Psoas muscle (tissue), 7 donors: ENCODE measurements at regions not wholly inside any gene's neighbourhood (a gene's known extent, or its start where the extent isn't known, plus 50 kb on each side); places are given as distances from the start of the nearest gene placed in this dataset.

Source experiments
- ATAC-seq, 4 donors: fragments of 200-7000 bp; cut with Tn5 transposase; one replicate each; pipeline ENCODE4 v1.9.1; 2020; ENCODE audit warnings: moderate library complexity in 3 of 4, mild to moderate bottlenecking in 2 of 4
- DNase-seq, 2 donors: peaks; one replicate each; pipeline ENCODE4 v3.0.0-alpha.2; 2020
- H3K27ac ChIP-seq: fragments of 200-600 bp; one replicate; pipeline ENCODE4 v1.8.0; 2022
- H3K27me3 ChIP-seq, 3 donors: fragments of 200-600 bp in 1 of 3; one replicate each; pipeline versions ENCODE4 v1.6.1 to v1.8.0; 2013 to 2022; ENCODE audit warnings: low read length in 2 of 3, mild to moderate bottlenecking in 2 of 3, moderate library complexity in 1 of 3; ENCODE audit not compliant: insufficient read depth in 3 of 3
- H3K36me3 ChIP-seq, 2 donors: fragments of 200-600 bp in 1 of 2; one replicate each; pipeline versions ENCODE4 v1.6.1 to v1.8.0; 2013 to 2022; ENCODE audit warnings: low read depth in 1 of 2, mild to moderate bottlenecking in 1 of 2, moderate library complexity in 1 of 2; ENCODE audit not compliant: insufficient read depth in 1 of 2
- H3K4me1 ChIP-seq: fragments of 200-600 bp; one replicate; pipeline ENCODE4 v1.8.0; 2022
- H3K4me3 ChIP-seq: fragments of 200-600 bp; one replicate; pipeline ENCODE4 v1.8.0; 2022; ENCODE audit warnings: mild to moderate bottlenecking
- H3K9me3 ChIP-seq: fragments of 200-600 bp; one replicate; pipeline ENCODE4 v1.8.0; 2022
- WGBS, 3 donors: extraction: QIAGEN DNeasy Blood & Tissue Kit; methylation state at CpG; one replicate each; pipeline versions ENCODE4 v1.1.6 to v1.1.7; 2013; 5-methylcytosine and 5-hydroxymethylcytosine counted together
- intact Hi-C, 2 donors: fragments of 100-400 bp; cut with DNase I; formaldehyde crosslinking; loops; one replicate each; pipeline versions ENCODE4 v1.11.0 to v1.14.2; 2022
- TF ChIP-seq, protein P1 (sequence below): fragments of 200-600 bp; IDR thresholded peaks from one replicate; pipeline ENCODE4 v1.8.0; 2022; ENCODE audit warnings: antibody characterized with exemption
- donor health status: healthy with polysubstance abuse.
- donor health status: DM: no; HTN: no; CAD: no; lungs with moderate emphysema.
- donor health status: Bipolar disorder and iron deficiency.
- donor health status: healthy.
- donor health status: DM: yes; HTN: yes; CAD: no.
- donor health status: DM: no; HTN: no; CAD: no.
- donor health status: DM: yes; HTN: yes; CAD: no.

DNA sequence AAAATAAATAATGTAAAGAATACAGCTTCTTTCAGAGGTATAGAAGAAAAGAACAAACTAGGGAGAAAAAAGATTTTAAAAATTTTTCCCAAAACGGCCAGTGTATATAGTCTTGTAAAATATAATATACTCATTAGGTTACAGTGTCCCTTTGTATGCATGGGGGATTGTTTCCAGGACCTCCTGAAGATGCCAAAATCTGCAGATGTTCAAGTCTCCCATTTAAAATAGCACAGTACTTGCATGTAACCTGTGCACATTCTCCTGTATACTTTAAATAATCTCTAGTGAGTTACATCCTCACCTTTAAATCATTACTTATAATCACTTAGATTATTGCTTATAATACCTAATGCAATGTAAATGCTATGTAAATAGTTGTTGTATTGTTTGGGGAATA lies 80.6 kb upstream of the LRRTM4 start:
- DNase-seq (no peak), ATAC-seq (no peak)
- Histone ChIP-seq H3K9me3 (no peaks in the 10 kb centered on the region), H3K4me3 (no peak overlapping the region), H3K27ac (no peak overlapping the region), H3K4me1 (no peaks in the 10 kb centered on the region), H3K27me3 (no peaks in the 10 kb centered on the region), H3K36me3 (no peaks in the 10 kb centered on the region)
- TF ChIP-seq, protein P1, sequence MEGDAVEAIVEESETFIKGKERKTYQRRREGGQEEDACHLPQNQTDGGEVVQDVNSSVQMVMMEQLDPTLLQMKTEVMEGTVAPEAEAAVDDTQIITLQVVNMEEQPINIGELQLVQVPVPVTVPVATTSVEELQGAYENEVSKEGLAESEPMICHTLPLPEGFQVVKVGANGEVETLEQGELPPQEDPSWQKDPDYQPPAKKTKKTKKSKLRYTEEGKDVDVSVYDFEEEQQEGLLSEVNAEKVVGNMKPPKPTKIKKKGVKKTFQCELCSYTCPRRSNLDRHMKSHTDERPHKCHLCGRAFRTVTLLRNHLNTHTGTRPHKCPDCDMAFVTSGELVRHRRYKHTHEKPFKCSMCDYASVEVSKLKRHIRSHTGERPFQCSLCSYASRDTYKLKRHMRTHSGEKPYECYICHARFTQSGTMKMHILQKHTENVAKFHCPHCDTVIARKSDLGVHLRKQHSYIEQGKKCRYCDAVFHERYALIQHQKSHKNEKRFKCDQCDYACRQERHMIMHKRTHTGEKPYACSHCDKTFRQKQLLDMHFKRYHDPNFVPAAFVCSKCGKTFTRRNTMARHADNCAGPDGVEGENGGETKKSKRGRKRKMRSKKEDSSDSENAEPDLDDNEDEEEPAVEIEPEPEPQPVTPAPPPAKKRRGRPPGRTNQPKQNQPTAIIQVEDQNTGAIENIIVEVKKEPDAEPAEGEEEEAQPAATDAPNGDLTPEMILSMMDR = no peak
- intact Hi-C loops = no loop called here
- WGBS, 3 donors = 25 to 32% (median 27%) methylated on average over 1 of the region's 1 CpG

GRCh38 chr2:77604953-77605929 lies 83.1 kb upstream of the LRRTM4 start:
- Histone ChIP-seq H3K9me3 (no peaks in the 10 kb centered on the region), H3K4me1 (no peaks in the 10 kb centered on the region), H3K27ac (no peak overlapping the region), H3K27me3 (no peaks in the 10 kb centered on the region), H3K36me3 (no peaks in the 10 kb centered on the region), H3K4me3 (no peak overlapping the region)
- intact Hi-C loops = no loop called here
- 87 to 88% (median 88%) methylated on average over 3 of the region's 3 CpGs for WGBS, 3 donors
- ATAC-seq (no peak), DNase-seq (no peak)
- TF ChIP-seq, protein P1 = no peak

DNA sequence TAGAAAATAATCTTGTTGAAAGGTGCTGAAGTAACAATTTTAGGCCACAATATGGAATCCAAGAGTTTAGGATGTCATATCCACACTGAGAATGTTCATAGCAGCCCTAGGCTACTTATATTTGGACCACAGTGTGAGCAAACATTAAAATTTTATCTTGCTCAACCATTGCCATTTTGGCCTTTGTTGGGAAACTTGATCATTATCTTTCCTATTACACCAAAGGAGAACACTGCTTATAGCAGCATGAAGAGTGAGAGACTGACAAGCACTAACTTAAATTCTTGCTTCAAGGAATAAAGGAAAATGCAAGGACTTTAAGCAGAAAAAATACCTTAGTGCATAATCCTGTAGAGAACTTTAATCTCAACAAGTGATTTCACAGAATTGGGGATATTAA lies 86.3 kb upstream of the LRRTM4 start:
- H3K4me1 ChIP-seq = no peaks in the 10 kb centered on the region
- no peak overlapping the region for H3K27ac ChIP-seq
- DNase-seq = no peak
- no peaks in the 10 kb centered on the region for H3K36me3 ChIP-seq
- no peak overlapping the region for H3K4me3 ChIP-seq
- intact Hi-C loops = no loop called here
- no peaks in the 10 kb centered on the region for H3K9me3 ChIP-seq
- no peak for ATAC-seq
- H3K27me3 ChIP-seq = no peaks in the 10 kb centered on the region
- TF ChIP-seq, protein P1 = no peak

DNA sequence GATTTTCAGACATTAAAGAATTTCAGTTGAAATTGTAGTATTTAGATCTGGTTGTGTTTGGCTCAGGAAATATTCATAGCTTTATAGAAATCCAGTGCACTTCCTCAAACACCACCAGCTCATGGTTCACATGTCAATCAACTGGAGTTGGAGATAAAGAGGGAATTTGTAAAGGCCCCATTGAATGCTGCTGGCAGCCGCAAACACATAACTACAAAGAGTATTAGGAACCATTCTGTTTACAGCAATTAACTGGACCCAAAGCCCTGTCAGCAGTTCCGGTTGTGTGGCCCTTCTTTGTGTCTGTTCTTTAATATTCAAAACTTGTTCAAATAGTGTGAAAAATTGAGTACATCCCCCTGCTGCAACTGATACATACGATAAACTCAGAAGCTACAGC lies 107.4 kb upstream of the LRRTM4 start:
- DNase-seq (no peak), ATAC-seq (no peak)
- Histone ChIP-seq H3K27ac (no peak overlapping the region), H3K4me1 (no peaks in the 10 kb centered on the region), H3K9me3 (no peaks in the 10 kb centered on the region), H3K27me3 (no peaks in the 10 kb centered on the region), H3K4me3 (no peak overlapping the region), H3K36me3 (no peaks in the 10 kb centered on the region)
- intact Hi-C loops = no loop called here
- 35 to 41% (median 41%) methylated on average over 3 of the region's 3 CpGs for WGBS, 3 donors
- TF ChIP-seq, protein P1 = no peak

DNA sequence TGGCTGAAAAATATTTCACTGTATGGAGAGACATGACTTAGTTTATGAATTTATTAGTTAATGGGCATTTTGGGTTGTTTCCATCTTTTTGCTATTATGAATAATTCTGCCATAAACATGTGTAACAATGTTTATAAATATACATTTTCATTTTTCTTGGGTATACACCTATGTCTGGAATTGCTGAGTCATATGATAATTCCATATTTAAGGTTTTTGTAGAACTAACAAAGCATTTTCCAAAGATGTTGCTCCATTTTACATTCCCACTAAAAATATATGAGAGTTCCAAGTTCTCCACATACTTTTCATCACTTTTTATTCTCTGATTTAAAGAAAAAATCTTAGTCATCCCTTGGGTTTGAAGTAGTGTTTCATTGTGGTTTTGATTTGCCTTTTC lies 108.8 kb upstream of the LRRTM4 start:
- Histone ChIP-seq H3K9me3 (no peaks in the 10 kb centered on the region), H3K27ac (no peak overlapping the region), H3K4me1 (no peaks in the 10 kb centered on the region), H3K36me3 (no peaks in the 10 kb centered on the region), H3K4me3 (no peak overlapping the region), H3K27me3 (no peaks in the 10 kb centered on the region)
- DNase-seq = no peak
- ATAC-seq = no peak
- TF ChIP-seq, protein P1 = no peak
- intact Hi-C loops = no loop called here
